HL-60 (cell line): ENCODE measurements at regions not wholly inside any gene's neighbourhood (a gene's known extent, or its start where the extent isn't known, plus 50 kb on each side); places are given as distances from the start of the nearest gene placed in this dataset.
A peak's percentile ranks its signal among the peaks of the same experiment; 100 is the strongest.

Source experiments
- DNase-seq, 2 experiments: peaks; one replicate each; pipeline ENCODE4 v3.0.0-alpha.2; 2010 to 2020; ENCODE audit warnings: low read depth in 1 of 2, low spot score in 1 of 2
- H3K27ac ChIP-seq: fragments of 250-450 bp; sonication (Bioruptor Pico); replicated peaks from 2 replicates; pipeline ENCODE4 v1.5.1; 2020; ENCODE audit warnings: mild to moderate bottlenecking, moderate library complexity
- H3K27me3 ChIP-seq: fragments of 250-450 bp; sonication (Bioruptor Pico); 2 replicates; pipeline ENCODE4 v1.5.1; 2021; ENCODE audit warnings: mild to moderate bottlenecking, moderate library complexity; ENCODE audit not compliant: insufficient read depth, poor library complexity, severe bottlenecking
- H3K4me3 ChIP-seq: replicated peaks from 2 replicates; pipeline ENCODE4 v1.5.1; 2011; ENCODE audit warnings: mild to moderate bottlenecking, control low read depth, low read length; ENCODE audit not compliant: insufficient read depth
- GABPA ChIP-seq: IDR thresholded peaks from 2 replicates; pipeline ENCODE4 v1.6.1; 2012; ENCODE audit warnings: low read depth
- POLR2AphosphoS5 ChIP-seq: IDR thresholded peaks from 2 replicates; pipeline ENCODE4 v1.6.1; 2012; ENCODE audit warnings: low read depth
- SPI1 ChIP-seq: IDR thresholded peaks from 2 replicates; pipeline ENCODE4 v1.6.1; 2012; ENCODE audit warnings: low read depth, mild to moderate bottlenecking, borderline replicate concordance
- TF ChIP-seq, protein P1 (sequence below): IDR thresholded peaks from 2 replicates; pipeline ENCODE4 v1.6.1; 2012; ENCODE audit warnings: low read depth; ENCODE audit not compliant: insufficient replicate concordance
- TF ChIP-seq, protein P2 (sequence below): IDR thresholded peaks from one replicate; pipeline ENCODE4 v1.5.1; 2011; ENCODE audit warnings: low read length, control low read depth, inconsistent platforms; ENCODE audit not compliant: insufficient read depth

DNA sequence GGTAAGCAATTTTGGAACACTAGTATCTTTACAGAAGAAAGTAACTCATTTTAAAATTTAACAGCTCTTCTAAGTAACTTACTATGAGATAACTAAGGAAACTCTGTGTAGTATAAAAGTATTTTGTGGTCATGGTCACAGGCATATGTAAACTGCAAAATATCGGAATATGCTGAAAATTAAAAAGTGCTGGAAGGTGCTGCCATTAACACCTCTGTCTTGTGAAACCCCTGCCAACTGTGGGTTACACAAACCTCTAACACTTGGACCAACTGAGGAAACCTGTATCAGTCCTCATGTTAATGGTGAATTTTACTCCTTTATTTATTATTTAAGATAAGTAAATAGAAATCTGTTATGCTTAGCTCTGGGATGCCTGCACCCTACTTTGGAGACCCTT, 206.7 kb downstream of the LACC1 start:
- H3K4me3 ChIP-seq: no peak overlapping the region
- no peak for TF ChIP-seq POLR2AphosphoS5
- no peak for TF ChIP-seq GABPA
- H3K27me3 ChIP-seq: no peaks in the 10 kb centered on the region
- no peak for DNase-seq
- H3K27ac ChIP-seq: no peak overlapping the region

DNA sequence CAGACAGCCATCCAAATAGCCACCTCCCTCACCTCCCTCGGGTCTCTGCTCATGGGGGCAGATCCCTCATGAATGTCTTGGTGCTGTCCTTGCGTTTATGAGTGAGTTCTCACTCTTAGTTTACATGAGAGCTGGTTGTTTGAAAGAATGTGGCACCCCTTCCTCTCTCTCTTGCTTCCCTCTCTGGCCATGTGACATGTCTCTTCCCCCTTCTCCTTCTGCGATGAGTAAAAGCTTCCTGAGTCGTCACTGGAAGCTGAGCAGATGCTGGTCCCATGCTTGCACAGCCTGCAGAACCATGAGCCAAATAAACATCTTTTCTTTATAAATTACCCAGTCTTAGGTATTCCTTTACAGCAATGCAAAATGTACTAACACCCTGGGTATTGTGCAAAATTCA, 208.7 kb downstream of the LACC1 start:
- no peak overlapping the region for H3K4me3 ChIP-seq

DNA sequence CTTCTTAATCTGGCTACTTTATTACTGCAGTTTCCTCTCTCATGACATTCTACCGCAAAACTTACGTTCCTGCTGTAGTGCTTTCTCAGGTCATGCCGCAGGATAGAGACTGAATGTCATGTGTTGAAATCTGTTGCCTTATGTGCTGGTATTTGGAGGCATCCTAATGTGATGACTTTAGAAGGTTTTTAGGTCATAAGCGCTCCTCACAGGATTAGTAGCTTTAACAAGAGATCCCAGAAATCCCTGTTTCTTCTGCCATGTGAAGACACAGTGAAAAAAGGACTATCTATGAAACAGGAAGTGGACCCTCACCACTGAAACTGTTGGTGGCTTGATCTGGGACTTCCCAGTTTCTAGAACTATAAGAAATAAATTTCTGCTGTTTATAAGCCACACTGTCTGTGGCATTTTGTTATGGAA, 209.3 kb downstream of the LACC1 start:
- Histone ChIP-seq H3K4me3 (no peak overlapping the region), H3K27me3 (no peaks in the 10 kb centered on the region), H3K27ac (0 out of 2 replicates have a peak overlapping the region, but pooled peaks have one; percentile 16)
- peak; percentile 80; the same call in 1 of the 2 replicates for TF ChIP-seq SPI1
- TF ChIP-seq, protein P1, sequence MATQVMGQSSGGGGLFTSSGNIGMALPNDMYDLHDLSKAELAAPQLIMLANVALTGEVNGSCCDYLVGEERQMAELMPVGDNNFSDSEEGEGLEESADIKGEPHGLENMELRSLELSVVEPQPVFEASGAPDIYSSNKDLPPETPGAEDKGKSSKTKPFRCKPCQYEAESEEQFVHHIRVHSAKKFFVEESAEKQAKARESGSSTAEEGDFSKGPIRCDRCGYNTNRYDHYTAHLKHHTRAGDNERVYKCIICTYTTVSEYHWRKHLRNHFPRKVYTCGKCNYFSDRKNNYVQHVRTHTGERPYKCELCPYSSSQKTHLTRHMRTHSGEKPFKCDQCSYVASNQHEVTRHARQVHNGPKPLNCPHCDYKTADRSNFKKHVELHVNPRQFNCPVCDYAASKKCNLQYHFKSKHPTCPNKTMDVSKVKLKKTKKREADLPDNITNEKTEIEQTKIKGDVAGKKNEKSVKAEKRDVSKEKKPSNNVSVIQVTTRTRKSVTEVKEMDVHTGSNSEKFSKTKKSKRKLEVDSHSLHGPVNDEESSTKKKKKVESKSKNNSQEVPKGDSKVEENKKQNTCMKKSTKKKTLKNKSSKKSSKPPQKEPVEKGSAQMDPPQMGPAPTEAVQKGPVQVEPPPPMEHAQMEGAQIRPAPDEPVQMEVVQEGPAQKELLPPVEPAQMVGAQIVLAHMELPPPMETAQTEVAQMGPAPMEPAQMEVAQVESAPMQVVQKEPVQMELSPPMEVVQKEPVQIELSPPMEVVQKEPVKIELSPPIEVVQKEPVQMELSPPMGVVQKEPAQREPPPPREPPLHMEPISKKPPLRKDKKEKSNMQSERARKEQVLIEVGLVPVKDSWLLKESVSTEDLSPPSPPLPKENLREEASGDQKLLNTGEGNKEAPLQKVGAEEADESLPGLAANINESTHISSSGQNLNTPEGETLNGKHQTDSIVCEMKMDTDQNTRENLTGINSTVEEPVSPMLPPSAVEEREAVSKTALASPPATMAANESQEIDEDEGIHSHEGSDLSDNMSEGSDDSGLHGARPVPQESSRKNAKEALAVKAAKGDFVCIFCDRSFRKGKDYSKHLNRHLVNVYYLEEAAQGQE: no peak
- DNase-seq: peak in 1 of 2 experiments; percentile 15

More for the DNA sequence above, 208.7 kb downstream of the LACC1 start:
- no peak for DNase-seq
- TF ChIP-seq, protein P1: no peak
- TF ChIP-seq SPI1: no peak
- TF ChIP-seq POLR2AphosphoS5: no peak
- TF ChIP-seq GABPA: no peak
- TF ChIP-seq, protein P2, sequence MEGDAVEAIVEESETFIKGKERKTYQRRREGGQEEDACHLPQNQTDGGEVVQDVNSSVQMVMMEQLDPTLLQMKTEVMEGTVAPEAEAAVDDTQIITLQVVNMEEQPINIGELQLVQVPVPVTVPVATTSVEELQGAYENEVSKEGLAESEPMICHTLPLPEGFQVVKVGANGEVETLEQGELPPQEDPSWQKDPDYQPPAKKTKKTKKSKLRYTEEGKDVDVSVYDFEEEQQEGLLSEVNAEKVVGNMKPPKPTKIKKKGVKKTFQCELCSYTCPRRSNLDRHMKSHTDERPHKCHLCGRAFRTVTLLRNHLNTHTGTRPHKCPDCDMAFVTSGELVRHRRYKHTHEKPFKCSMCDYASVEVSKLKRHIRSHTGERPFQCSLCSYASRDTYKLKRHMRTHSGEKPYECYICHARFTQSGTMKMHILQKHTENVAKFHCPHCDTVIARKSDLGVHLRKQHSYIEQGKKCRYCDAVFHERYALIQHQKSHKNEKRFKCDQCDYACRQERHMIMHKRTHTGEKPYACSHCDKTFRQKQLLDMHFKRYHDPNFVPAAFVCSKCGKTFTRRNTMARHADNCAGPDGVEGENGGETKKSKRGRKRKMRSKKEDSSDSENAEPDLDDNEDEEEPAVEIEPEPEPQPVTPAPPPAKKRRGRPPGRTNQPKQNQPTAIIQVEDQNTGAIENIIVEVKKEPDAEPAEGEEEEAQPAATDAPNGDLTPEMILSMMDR: no peak
- Histone ChIP-seq H3K27me3 (no peaks in the 10 kb centered on the region), H3K27ac (no peak overlapping the region)

DNA sequence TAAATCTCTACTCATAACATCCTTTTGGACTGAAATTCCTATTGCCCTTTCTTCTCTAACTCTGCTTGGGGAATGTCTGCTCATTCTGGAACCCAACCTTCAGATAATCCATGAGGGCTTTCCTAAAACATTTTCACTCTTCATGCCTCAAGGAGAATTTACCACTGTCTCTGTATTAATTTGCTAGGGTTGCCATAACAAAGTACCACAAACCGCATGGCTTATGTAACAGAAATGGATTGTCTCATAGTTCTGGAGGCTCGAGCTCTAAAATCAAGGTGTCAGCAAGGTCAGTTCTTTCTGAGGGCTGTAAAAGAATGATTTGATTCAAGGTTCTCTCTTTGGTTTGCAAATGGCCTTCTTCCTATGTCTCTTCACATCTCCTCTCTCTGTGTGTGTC, 209.7 kb downstream of the LACC1 start:
- TF ChIP-seq SPI1 (no peak), POLR2AphosphoS5 (no peak), GABPA (no peak)
- TF ChIP-seq, protein P2: no peak
- TF ChIP-seq, protein P1: no peak
- Histone ChIP-seq H3K4me3 (no peak overlapping the region), H3K27me3 (no peaks in the 10 kb centered on the region), H3K27ac (no peak overlapping the region)
- no peak for DNase-seq
